ENCODE measurements at regions not wholly inside any gene's neighbourhood (a gene's known extent, or its start where the extent isn't known, plus 50 kb on each side); places are given as distances from the start of the nearest gene placed in this dataset.

- H3K36me3 Mint-ChIP-seq (ENCODE audit: low read depth) = no peaks in the 10 kb centered on the region
- H3K27ac Mint-ChIP-seq = no peak overlapping the region
- Histone ChIP-seq H3K4me2 (no peak overlapping the region), H3K27ac (ENCODE audit: low read depth) (no peak overlapping the region), H4K20me1 (replicated peaks; ENCODE audit: insufficient read depth) (no peaks in the 10 kb centered on the region), H3K9me2 (ENCODE audit: insufficient read depth) (no peaks in the 10 kb centered on the region), H2AFZ (no peak overlapping the region), H3K27me3 (ENCODE audit: insufficient read depth) (no peaks in the 10 kb centered on the region), H3K36me3 (ENCODE audit: insufficient read depth) (no peaks in the 10 kb centered on the region), H3K4me3 (no peak overlapping the region), H3K79me2 (replicated peaks; ENCODE audit: insufficient read depth) (no peaks in the 10 kb centered on the region), H3K4me1 (ENCODE audit: insufficient read depth) (no peaks in the 10 kb centered on the region), H3F3A (replicated peaks; ENCODE audit: low read depth) (no peaks in the 10 kb centered on the region)
- H3K27me3 Mint-ChIP-seq (ENCODE audit: insufficient read depth, low read depth, poor library complexity) = no peaks in the 10 kb centered on the region
- ATAC-seq (no peak), DNase-seq (ENCODE audit: low spot score) (no peak)
- TF ChIP-seq EZH2phosphoT487 (IDR thresholded peaks at IDR 0.05; ENCODE audit: unreplicated experiment) = no peak
- no peak for TF ChIP-seq REST (IDR thresholded peaks at IDR 0.05; ENCODE audit: unreplicated experiment)
- TF ChIP-seq ZNF331 (CRISPR knock-in tag; IDR thresholded peaks at IDR 0.05; ENCODE audit: low read depth) = no peak
- no peak for TF ChIP-seq ZNF114 (CRISPR knock-in tag; IDR thresholded peaks at IDR 0.05)
- TF ChIP-seq STAT1 (IDR thresholded peaks at IDR 0.05; ENCODE audit: unreplicated experiment) = no peak
- no peak for TF ChIP-seq POLR2AphosphoS5 (IDR thresholded peaks at IDR 0.05; ENCODE audit: low read depth)
- TF ChIP-seq CTCF (conservative IDR thresholded peaks at IDR 0.05; ENCODE audit: low read depth in 2 of 2) = no peak
- no peak for TF ChIP-seq ETS1 (IDR thresholded peaks at IDR 0.05)
- no peak for TF ChIP-seq EZH2 (IDR thresholded peaks at IDR 0.05; ENCODE audit: low read depth, unreplicated experiment)
- no peaks in the 10 kb centered on the region for H3K9me3 Mint-ChIP-seq
- H3K4me1 Mint-ChIP-seq = no peaks in the 10 kb centered on the region
- no peak overlapping the region for H3K4me3 Mint-ChIP-seq
Measured at GRCh38 chr5:110085826-110086225, 396.1 kb downstream of the MAN2A1 start.

Measured in GM23338 (cell line).